RWPE2 (cell line): ENCODE measurements at regions not wholly inside any gene's neighbourhood (a gene's known extent, or its start where the extent isn't known, plus 50 kb on each side); places are given as distances from the start of the nearest gene placed in this dataset.

Source experiments
- ATAC-seq: fragments of 200-7000 bp; cut with Tn5 transposase; 3 replicates; pipeline ENCODE4 v1.9.1; 2021; ENCODE audit warnings: low read depth
- DNase-seq: peaks from one replicate; pipeline ENCODE4 v3.0.0-alpha.2; 2020; ENCODE audit warnings: low spot score
- H3K27ac ChIP-seq: fragments of 450-650 bp; 2 replicates; pipeline ENCODE4 v1.5.1; 2017; ENCODE audit warnings: mild to moderate bottlenecking; ENCODE audit not compliant: poor library complexity, severe bottlenecking
- H3K27me3 ChIP-seq: fragments of 250-450 bp; sonication (Bioruptor Pico); 2 replicates; pipeline ENCODE4 v1.5.1; 2021; ENCODE audit warnings: mild to moderate bottlenecking, moderate library complexity; ENCODE audit not compliant: insufficient read depth, poor library complexity, severe bottlenecking
- H3K36me3 ChIP-seq: fragments of 250-450 bp; sonication (Bioruptor Pico); 2 replicates; pipeline ENCODE4 v1.5.1; 2020; ENCODE audit warnings: low read depth, mild to moderate bottlenecking, moderate library complexity
- H3K4me1 ChIP-seq: fragments of 250-450 bp; sonication (Bioruptor Pico); 2 replicates; pipeline ENCODE4 v1.5.1; 2021; ENCODE audit warnings: mild to moderate bottlenecking, moderate library complexity; ENCODE audit not compliant: insufficient read depth, poor library complexity, severe bottlenecking
- H3K4me3 ChIP-seq: fragments of 250-450 bp; sonication (Bioruptor Pico); 2 replicates; pipeline ENCODE4 v1.5.1; 2021; ENCODE audit warnings: mild to moderate bottlenecking, moderate library complexity; ENCODE audit not compliant: severe bottlenecking
- H3K9me3 ChIP-seq: fragments of 250-450 bp; sonication (Bioruptor Pico); 2 replicates; pipeline ENCODE4 v1.5.1; 2021; ENCODE audit warnings: mild to moderate bottlenecking, moderate library complexity; ENCODE audit not compliant: severe bottlenecking
- TF ChIP-seq, protein P1 (sequence below): fragments of 450-650 bp; IDR thresholded peaks from one replicate; pipeline ENCODE4 v1.5.1; 2017; ENCODE audit warnings: mild to moderate bottlenecking, moderate library complexity; ENCODE audit not compliant: poor library complexity, severe bottlenecking

DNA sequence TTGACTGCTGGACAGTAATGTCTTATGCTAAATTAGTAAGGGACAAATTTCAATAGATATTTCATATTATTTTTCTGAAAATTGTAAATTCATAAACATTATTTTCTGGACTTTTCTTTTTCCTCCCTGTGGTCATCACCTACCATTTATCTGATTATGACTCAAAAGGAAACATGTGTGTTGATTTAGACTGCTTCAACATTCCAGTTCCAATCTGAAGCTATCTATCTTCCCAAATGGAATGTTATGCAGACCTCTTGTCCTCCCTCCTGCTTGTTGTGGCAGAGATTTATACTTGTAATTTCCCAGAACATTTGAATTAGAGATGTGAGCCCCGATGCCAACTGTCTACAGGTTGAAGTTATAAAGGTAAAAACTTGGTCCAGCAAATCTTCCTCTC lies 803.4 kb downstream of the TUSC7 start:
- DNase-seq, result no peak
- TF ChIP-seq, protein P1, sequence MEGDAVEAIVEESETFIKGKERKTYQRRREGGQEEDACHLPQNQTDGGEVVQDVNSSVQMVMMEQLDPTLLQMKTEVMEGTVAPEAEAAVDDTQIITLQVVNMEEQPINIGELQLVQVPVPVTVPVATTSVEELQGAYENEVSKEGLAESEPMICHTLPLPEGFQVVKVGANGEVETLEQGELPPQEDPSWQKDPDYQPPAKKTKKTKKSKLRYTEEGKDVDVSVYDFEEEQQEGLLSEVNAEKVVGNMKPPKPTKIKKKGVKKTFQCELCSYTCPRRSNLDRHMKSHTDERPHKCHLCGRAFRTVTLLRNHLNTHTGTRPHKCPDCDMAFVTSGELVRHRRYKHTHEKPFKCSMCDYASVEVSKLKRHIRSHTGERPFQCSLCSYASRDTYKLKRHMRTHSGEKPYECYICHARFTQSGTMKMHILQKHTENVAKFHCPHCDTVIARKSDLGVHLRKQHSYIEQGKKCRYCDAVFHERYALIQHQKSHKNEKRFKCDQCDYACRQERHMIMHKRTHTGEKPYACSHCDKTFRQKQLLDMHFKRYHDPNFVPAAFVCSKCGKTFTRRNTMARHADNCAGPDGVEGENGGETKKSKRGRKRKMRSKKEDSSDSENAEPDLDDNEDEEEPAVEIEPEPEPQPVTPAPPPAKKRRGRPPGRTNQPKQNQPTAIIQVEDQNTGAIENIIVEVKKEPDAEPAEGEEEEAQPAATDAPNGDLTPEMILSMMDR, result no peak
- Histone ChIP-seq H3K9me3 (no peaks in the 10 kb centered on the region), H3K36me3 (no peaks in the 10 kb centered on the region), H3K4me1 (no peaks in the 10 kb centered on the region), H3K4me3 (no peak overlapping the region), H3K27ac (no peak overlapping the region), H3K27me3 (no peaks in the 10 kb centered on the region)
- no peak for ATAC-seq

DNA sequence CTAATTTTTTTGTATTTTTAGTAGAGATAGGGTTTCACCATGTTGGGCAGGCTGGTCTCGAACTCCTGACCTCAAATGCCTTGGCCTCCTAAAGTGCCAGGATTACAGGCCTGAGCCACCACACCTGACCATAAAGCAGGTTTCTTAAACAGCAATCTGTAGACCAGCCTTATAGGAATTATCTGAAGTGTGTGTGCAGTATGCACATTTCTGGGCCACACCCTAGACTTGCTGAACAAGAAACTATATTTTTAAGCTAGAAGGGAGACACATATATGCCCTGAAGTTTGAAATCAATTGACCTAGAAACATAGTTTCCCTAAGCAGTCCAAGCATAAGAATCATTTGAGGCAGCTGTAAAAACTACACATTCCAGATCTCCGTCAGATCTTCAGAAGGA lies 805.7 kb downstream of the TUSC7 start:
- Histone ChIP-seq H3K27me3 (peaks cover 5% of the 10 kb centered on the region), H3K4me3 (no peak overlapping the region), H3K4me1 (no peaks in the 10 kb centered on the region), H3K36me3 (no peaks in the 10 kb centered on the region), H3K27ac (no peak overlapping the region), H3K9me3 (no peaks in the 10 kb centered on the region)
- TF ChIP-seq, protein P1, result no peak
- DNase-seq (no peak), ATAC-seq (no peak)

DNA sequence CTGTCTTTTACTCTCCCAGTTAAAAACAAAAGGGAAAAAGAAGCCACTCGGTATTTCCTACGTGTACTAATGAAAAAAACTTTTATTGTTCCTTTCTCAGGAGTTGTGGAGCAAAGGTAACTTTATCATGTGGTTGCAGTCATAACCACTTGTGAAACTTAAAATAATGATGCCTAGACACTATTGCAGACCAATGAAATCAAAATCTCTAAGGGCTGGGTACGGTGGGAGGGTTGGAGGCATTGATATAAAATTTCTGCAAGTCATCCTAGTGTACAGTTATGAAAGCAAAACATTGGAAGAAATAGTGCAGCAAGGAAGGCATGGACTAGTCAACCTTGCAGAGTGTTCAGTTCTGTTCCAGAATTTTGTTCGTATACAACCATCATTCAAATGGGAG lies 808.8 kb downstream of the TUSC7 start:
- TF ChIP-seq, protein P1, result no peak
- H3K9me3 ChIP-seq, result no peaks in the 10 kb centered on the region
- no peaks in the 10 kb centered on the region for H3K4me1 ChIP-seq
- no peaks in the 10 kb centered on the region for H3K36me3 ChIP-seq
- no peak for ATAC-seq
- H3K27me3 ChIP-seq, result peaks cover 5% of the 10 kb centered on the region
- H3K4me3 ChIP-seq, result no peak overlapping the region
- no peak overlapping the region for H3K27ac ChIP-seq
- DNase-seq, result no peak

DNA sequence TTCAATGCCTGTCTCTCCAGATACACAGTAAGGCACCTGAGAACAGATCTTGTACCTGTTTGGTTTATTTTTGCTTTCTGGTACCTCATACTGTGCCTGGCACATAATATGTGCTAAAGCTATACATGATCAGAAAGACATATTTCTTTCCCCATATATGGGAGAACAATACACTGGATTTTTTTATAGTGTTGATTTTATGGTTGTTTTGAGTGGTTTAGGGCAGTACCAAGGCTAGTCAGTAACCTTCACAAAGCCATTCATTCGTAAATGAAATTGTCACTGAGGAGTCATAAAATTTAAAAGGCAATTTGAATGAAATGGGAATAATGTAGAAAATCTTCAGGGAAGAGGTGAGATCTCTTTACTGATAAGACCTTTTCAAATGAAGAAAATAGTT lies 810.2 kb downstream of the TUSC7 start:
- H3K4me1 ChIP-seq, result no peaks in the 10 kb centered on the region
- H3K36me3 ChIP-seq, result no peaks in the 10 kb centered on the region
- DNase-seq, result no peak
- no peak overlapping the region for H3K27ac ChIP-seq
- no peak for ATAC-seq
- peaks cover 5% of the 10 kb centered on the region for H3K27me3 ChIP-seq
- H3K9me3 ChIP-seq, result no peaks in the 10 kb centered on the region
- H3K4me3 ChIP-seq, result no peak overlapping the region
- TF ChIP-seq, protein P1, result no peak

DNA sequence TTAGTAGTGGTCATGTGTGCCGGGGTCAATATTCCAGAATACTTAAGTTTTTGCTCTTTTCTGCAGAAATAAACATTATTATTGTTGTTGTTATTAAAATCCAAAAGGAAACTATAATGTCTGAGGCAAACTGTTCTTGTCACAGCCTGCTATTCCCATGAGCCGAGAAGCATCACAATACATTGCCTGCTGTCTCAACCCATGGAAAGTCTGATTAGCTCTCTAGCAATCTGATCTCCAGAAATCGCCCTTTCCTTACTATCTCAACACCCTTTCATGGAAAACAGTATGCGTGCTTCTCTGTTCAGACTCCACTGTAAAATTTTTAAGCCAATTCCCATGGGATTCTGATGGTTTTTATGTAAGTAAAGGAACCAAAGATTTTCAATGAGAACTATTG lies 811.0 kb downstream of the TUSC7 start:
- no peak for ATAC-seq
- TF ChIP-seq, protein P1, result no peak
- no peak for DNase-seq
- H3K27me3 ChIP-seq, result peaks cover 5% of the 10 kb centered on the region
- no peak overlapping the region for H3K27ac ChIP-seq
- no peak overlapping the region for H3K4me3 ChIP-seq
- H3K36me3 ChIP-seq, result no peaks in the 10 kb centered on the region
- H3K4me1 ChIP-seq, result no peaks in the 10 kb centered on the region
- H3K9me3 ChIP-seq, result no peaks in the 10 kb centered on the region
